ENCODE measurements at regions not wholly inside any gene's neighbourhood (a gene's known extent, or its start where the extent isn't known, plus 50 kb on each side); places are given as distances from the start of the nearest gene placed in this dataset.

DNA sequence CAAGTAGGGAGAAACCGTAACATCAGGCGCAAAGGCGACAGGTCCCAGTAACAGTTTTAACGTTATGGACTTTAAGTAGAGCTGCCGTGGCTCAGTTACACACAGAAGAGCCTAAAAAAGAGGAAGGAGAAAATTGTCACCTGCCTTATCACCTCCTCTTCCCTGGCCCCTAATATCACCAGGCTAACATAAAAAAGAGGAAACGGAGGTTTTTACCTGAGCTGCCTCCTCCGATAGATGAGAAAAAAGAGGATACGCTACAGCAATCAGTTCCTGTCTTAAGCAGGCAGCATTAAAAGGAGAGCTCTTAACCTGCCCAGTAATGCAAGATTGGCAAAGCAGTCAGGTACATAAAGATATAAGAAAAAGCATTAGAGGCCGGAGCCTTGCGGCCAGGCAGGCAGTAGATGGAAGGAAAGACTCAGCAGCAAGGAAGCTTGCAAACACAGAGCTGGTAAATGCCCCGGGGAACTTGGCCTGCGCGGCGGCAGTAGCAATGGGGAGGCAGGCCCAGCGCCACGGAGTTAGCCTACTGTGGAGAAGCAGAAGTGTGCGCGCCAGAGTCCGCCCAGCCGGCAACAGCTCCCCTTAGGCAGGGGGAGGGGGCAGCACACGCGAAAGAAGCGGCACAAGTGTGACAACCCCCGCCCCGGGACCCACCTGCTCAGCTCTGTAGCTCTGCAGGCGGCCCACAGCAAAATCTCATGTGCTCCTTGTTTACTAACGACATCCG is 116.3 kb upstream of the SCN7A start:
- Histone ChIP-seq H3K4me1 (ENCODE audit: insufficient read depth, poor library complexity, severe bottlenecking) (no peaks in the 10 kb centered on the region), H3K36me3 (ENCODE audit: low read depth) (no peaks in the 10 kb centered on the region), H3K4me3 (ENCODE audit: severe bottlenecking) (no peak overlapping the region), H3K27me3 (ENCODE audit: insufficient read depth, poor library complexity, severe bottlenecking) (no peaks in the 10 kb centered on the region), H3K27ac (ENCODE audit: poor library complexity, severe bottlenecking) (no peak overlapping the region), H3K9me3 (ENCODE audit: severe bottlenecking) (no peaks in the 10 kb centered on the region)
- no peak for TF ChIP-seq CTCF (IDR thresholded peaks at IDR 0.05; ENCODE audit: poor library complexity, severe bottlenecking)
- no peak for DNase-seq (ENCODE audit: low spot score)
- no peak for ATAC-seq (ENCODE audit: low read depth)

DNA sequence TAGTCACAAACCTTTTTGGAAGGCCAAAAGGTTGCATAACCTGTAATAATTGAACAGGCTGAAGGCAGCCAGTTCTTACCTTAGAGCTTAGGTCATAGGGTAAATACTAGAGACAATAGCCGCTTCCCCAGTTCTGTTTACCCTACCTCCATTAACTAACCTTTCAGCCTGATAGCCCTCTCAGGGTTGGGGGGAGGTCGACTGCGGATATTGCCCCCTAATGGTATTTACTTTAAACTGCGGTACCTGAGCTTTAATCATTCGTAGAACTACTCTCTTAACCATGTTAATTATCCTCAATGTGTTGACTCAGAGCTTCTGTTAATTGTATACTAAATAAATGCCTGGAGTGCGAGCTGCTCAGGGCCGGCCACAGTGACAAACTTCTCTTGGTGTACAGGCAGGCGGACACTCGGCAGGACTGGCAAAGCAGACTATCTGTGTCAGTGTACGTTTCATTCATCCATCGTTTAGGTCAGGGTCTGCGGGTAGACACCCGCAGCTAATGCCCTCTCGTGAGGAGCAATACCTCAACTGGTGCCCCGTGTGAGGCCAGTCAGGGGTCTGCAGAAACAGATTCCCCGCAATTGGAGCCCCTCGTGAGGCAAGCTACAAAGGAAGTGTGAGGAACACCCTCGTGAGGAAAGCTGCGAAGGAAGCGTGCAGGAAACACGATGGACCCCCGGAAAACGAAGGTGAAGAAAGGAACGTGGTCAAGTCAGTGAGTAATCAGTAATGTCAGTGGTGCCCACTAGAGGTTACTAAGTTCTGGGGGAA is 115.3 kb upstream of the SCN7A start:
- ATAC-seq (ENCODE audit: low read depth): no peak
- H3K27ac ChIP-seq (ENCODE audit: poor library complexity, severe bottlenecking): no peak overlapping the region
- no peak for DNase-seq (ENCODE audit: low spot score)

GRCh38 chr2:166607880-166608279 is 113.8 kb upstream of the SCN7A start:
- DNase-seq (ENCODE audit: low spot score) (no peak), ATAC-seq (ENCODE audit: low read depth) (no peak)
- Histone ChIP-seq H3K36me3 (ENCODE audit: low read depth) (no peaks in the 10 kb centered on the region), H3K27ac (ENCODE audit: poor library complexity, severe bottlenecking) (no peak overlapping the region), H3K27me3 (ENCODE audit: insufficient read depth, poor library complexity, severe bottlenecking) (no peaks in the 10 kb centered on the region), H3K9me3 (ENCODE audit: severe bottlenecking) (no peaks in the 10 kb centered on the region), H3K4me1 (ENCODE audit: insufficient read depth, poor library complexity, severe bottlenecking) (no peaks in the 10 kb centered on the region), H3K4me3 (ENCODE audit: severe bottlenecking) (no peak overlapping the region)
- TF ChIP-seq CTCF (IDR thresholded peaks at IDR 0.05; ENCODE audit: poor library complexity, severe bottlenecking): no peak

More for the DNA sequence above, 115.3 kb upstream of the SCN7A start:
- H3K27me3 ChIP-seq (ENCODE audit: insufficient read depth, poor library complexity, severe bottlenecking): no peaks in the 10 kb centered on the region
- H3K9me3 ChIP-seq (ENCODE audit: severe bottlenecking): no peaks in the 10 kb centered on the region
- H3K4me3 ChIP-seq (ENCODE audit: severe bottlenecking): no peak overlapping the region
- H3K4me1 ChIP-seq (ENCODE audit: insufficient read depth, poor library complexity, severe bottlenecking): no peaks in the 10 kb centered on the region
- TF ChIP-seq CTCF (IDR thresholded peaks at IDR 0.05; ENCODE audit: poor library complexity, severe bottlenecking): no peak
- H3K36me3 ChIP-seq (ENCODE audit: low read depth): no peaks in the 10 kb centered on the region

DNA sequence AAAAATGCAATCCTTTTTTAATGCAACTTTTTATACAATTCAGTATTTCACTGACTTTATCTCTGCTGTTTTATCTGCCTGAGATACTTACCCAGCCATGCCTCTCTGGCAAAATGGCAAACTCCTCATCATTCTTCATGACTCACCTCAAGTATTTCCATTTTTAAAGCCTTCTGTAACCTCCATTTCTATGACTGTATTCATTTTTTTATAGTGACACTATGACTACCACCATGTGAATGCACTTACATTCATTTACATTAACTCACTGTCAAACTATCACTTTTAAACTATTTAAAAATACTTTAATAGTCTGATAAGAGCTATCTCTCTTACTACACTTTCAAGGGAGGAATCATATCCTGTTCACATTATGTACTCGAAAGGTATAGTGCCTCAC is 99.4 kb upstream of the SCN7A start:
- Histone ChIP-seq H3K36me3 (ENCODE audit: low read depth) (no peaks in the 10 kb centered on the region), H3K9me3 (ENCODE audit: severe bottlenecking) (no peaks in the 10 kb centered on the region), H3K4me3 (ENCODE audit: severe bottlenecking) (no peak overlapping the region), H3K27me3 (ENCODE audit: insufficient read depth, poor library complexity, severe bottlenecking) (no peaks in the 10 kb centered on the region), H3K4me1 (ENCODE audit: insufficient read depth, poor library complexity, severe bottlenecking) (no peaks in the 10 kb centered on the region), H3K27ac (ENCODE audit: poor library complexity, severe bottlenecking) (no peak overlapping the region)
- ATAC-seq (ENCODE audit: low read depth): peak; percentile 58
- TF ChIP-seq CTCF (IDR thresholded peaks at IDR 0.05; ENCODE audit: poor library complexity, severe bottlenecking): no peak
- no peak for DNase-seq (ENCODE audit: low spot score)

DNA sequence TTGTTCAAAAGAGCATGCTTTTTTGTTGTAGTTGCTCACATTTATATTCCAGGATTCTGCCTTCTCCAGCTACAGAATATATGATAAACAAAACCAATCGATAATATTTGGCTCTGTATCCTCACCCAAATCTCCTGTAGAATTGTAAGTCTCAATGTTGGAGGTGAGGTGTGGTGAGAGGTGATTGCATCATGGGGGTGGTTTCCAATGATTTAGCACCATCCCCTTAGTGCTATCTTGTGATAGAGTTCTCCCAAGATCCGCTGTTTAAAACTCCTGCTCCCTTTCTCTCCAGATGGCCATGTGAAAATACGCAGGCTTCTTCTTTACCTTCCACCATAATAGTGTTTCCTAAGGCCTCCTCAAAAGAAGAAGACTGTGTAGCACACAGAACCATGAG is 98.7 kb upstream of the SCN7A start:
- no peaks in the 10 kb centered on the region for H3K9me3 ChIP-seq (ENCODE audit: severe bottlenecking)
- no peaks in the 10 kb centered on the region for H3K36me3 ChIP-seq (ENCODE audit: low read depth)
- TF ChIP-seq CTCF (IDR thresholded peaks at IDR 0.05; ENCODE audit: poor library complexity, severe bottlenecking): no peak
- H3K4me3 ChIP-seq (ENCODE audit: severe bottlenecking): no peak overlapping the region
- no peak for ATAC-seq (ENCODE audit: low read depth)
- H3K27ac ChIP-seq (ENCODE audit: poor library complexity, severe bottlenecking): no peak overlapping the region
- no peak for DNase-seq (ENCODE audit: low spot score)
- no peaks in the 10 kb centered on the region for H3K27me3 ChIP-seq (ENCODE audit: insufficient read depth, poor library complexity, severe bottlenecking)
- H3K4me1 ChIP-seq (ENCODE audit: insufficient read depth, poor library complexity, severe bottlenecking): no peaks in the 10 kb centered on the region

All from RWPE2 (cell line).